Loucy (cell line): ENCODE measurements at regions not wholly inside any gene's neighbourhood (a gene's known extent, or its start where the extent isn't known, plus 50 kb on each side); places are given as distances from the start of the nearest gene placed in this dataset.

Source experiments
- H2AFZ ChIP-seq: fragments of 200-600 bp; sonication (generic); 2 replicates; pipeline ENCODE4 v1.6.0; 2016; ENCODE audit warnings: antibody characterized with exemption, mild to moderate bottlenecking, low read length, moderate library complexity
- H3F3A ChIP-seq: fragments of 200-600 bp; 2 replicates; pipeline ENCODE4 v1.6.0; 2016; ENCODE audit warnings: antibody characterized with exemption, low read depth, mild to moderate bottlenecking
- H3K27me3 ChIP-seq: fragments of 200-600 bp; sonication (generic); 2 replicates; pipeline ENCODE4 v1.6.1; 2014; ENCODE audit warnings: low read length, mild to moderate bottlenecking; ENCODE audit not compliant: insufficient read depth, poor library complexity, severe bottlenecking
- H3K36me3 ChIP-seq: fragments of 200-600 bp; sonication (generic); 2 replicates; pipeline ENCODE4 v1.6.1; 2016; ENCODE audit warnings: low read length; ENCODE audit not compliant: insufficient read depth
- H3K4me1 ChIP-seq: fragments of 200-600 bp; sonication (generic); 2 replicates; pipeline ENCODE4 v1.5.1; 2014; ENCODE audit warnings: low read length, mild to moderate bottlenecking; ENCODE audit not compliant: insufficient read depth, poor library complexity, severe bottlenecking
- H3K4me2 ChIP-seq: fragments of 200-600 bp; sonication (generic); 2 replicates; pipeline ENCODE4 v1.6.0; 2014; ENCODE audit warnings: antibody characterized with exemption, low read length, low read depth, mild to moderate bottlenecking; ENCODE audit not compliant: poor library complexity, severe bottlenecking
- H3K4me3 ChIP-seq: fragments of 200-600 bp; sonication (generic); 2 replicates; pipeline ENCODE4 v1.5.1; 2014; ENCODE audit warnings: low read length, mild to moderate bottlenecking, mixed read lengths; ENCODE audit not compliant: poor library complexity, severe bottlenecking
- H3K79me2 ChIP-seq: fragments of 200-600 bp; sonication (generic); 2 replicates; pipeline ENCODE4 v1.6.1; 2014; ENCODE audit warnings: low read length; ENCODE audit not compliant: insufficient read depth
- H3K9ac ChIP-seq: fragments of 200-600 bp; sonication (generic); 2 replicates; pipeline ENCODE4 v1.6.0; 2014; ENCODE audit warnings: mild to moderate bottlenecking, low read depth, low read length, moderate library complexity; ENCODE audit not compliant: poor library complexity, severe bottlenecking
- H3K9me2 ChIP-seq: fragments of 200-600 bp; sonication (generic); replicated peaks from 2 replicates; pipeline ENCODE4 v1.6.1; 2016; ENCODE audit warnings: low read depth, low read length, mixed read lengths
- H3K9me3 ChIP-seq: fragments of 200-600 bp; sonication (generic); 2 replicates; pipeline ENCODE4 v1.6.1; 2014; ENCODE audit warnings: mild to moderate bottlenecking, antibody characterized with exemption, low read length, low read depth; ENCODE audit not compliant: insufficient read depth
- H4K20me1 ChIP-seq: fragments of 200-600 bp; sonication (generic); 2 replicates; pipeline ENCODE4 v1.6.0; 2014; ENCODE audit warnings: antibody characterized with exemption, low read length, mild to moderate bottlenecking; ENCODE audit not compliant: insufficient read depth, poor library complexity, severe bottlenecking
- CTCF ChIP-seq: fragments of 200-600 bp; sonication (generic); conservative IDR thresholded peaks from 2 replicates; pipeline ENCODE4 v1.5.1; 2014; ENCODE audit warnings: mild to moderate bottlenecking, antibody characterized with exemption, low read length
- EZH2phosphoT487 ChIP-seq: fragments of 200-600 bp; IDR thresholded peaks from 2 replicates; pipeline ENCODE4 v1.6.1; 2018; ENCODE audit warnings: antibody characterized with exemption, mild to moderate bottlenecking, moderate library complexity, borderline replicate concordance

DNA sequence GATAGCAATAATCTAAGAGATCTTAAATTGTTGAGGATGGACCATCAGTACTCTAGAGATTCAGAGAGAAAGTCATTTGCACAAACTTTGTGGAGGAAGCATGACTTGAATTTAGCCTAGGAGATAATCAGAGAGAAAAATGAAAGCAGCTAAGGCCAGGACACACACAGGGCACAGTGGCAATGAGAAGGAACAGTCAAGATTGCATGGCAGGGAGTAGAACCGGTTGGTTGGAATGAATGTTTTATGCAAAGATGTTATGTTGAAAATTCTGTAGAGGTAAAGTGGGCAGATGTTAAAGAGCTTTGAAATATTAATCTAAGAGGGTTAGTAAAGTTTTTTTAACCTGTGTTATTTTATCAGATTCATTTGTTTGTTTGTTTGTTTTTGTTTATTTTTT, 521.8 kb downstream of the GATA3 start:
- H3K27me3 ChIP-seq, result no peaks in the 10 kb centered on the region
- no peaks in the 10 kb centered on the region for H3K79me2 ChIP-seq
- H3K36me3 ChIP-seq, result no peaks in the 10 kb centered on the region
- TF ChIP-seq EZH2phosphoT487, result no peak
- TF ChIP-seq CTCF, result no peak
- no peaks in the 10 kb centered on the region for H3K9me2 ChIP-seq
- no peak overlapping the region for H2AFZ ChIP-seq
- no peak overlapping the region for H3K9ac ChIP-seq
- no peak overlapping the region for H3K4me3 ChIP-seq
- H4K20me1 ChIP-seq, result no peaks in the 10 kb centered on the region
- H3K9me3 ChIP-seq, result no peaks in the 10 kb centered on the region
- H3K4me1 ChIP-seq, result no peaks in the 10 kb centered on the region
- H3K4me2 ChIP-seq, result no peak overlapping the region
- H3F3A ChIP-seq, result no peaks in the 10 kb centered on the region

GRCh38 chr10:8576911-8577310, 522.4 kb downstream of the GATA3 start:
- H3K9me2 ChIP-seq, result no peaks in the 10 kb centered on the region
- no peak for TF ChIP-seq EZH2phosphoT487
- TF ChIP-seq CTCF, result no peak
- no peaks in the 10 kb centered on the region for H3K36me3 ChIP-seq
- H2AFZ ChIP-seq, result no peak overlapping the region
- H3K4me1 ChIP-seq, result no peaks in the 10 kb centered on the region
- no peak overlapping the region for H3K4me3 ChIP-seq
- no peak overlapping the region for H3K4me2 ChIP-seq
- H3K9ac ChIP-seq, result no peak overlapping the region
- H3K9me3 ChIP-seq, result no peaks in the 10 kb centered on the region
- H3F3A ChIP-seq, result no peaks in the 10 kb centered on the region
- no peaks in the 10 kb centered on the region for H3K79me2 ChIP-seq
- no peaks in the 10 kb centered on the region for H3K27me3 ChIP-seq
- no peaks in the 10 kb centered on the region for H4K20me1 ChIP-seq

GRCh38 chr10:8577686-8578085, 523.2 kb downstream of the GATA3 start:
- Histone ChIP-seq H3K4me2 (no peak overlapping the region), H2AFZ (no peak overlapping the region), H3K4me3 (no peak overlapping the region), H3K36me3 (no peaks in the 10 kb centered on the region), H4K20me1 (no peaks in the 10 kb centered on the region), H3K9me3 (no peaks in the 10 kb centered on the region), H3K27me3 (no peaks in the 10 kb centered on the region), H3K9ac (no peak overlapping the region), H3K4me1 (no peaks in the 10 kb centered on the region), H3K79me2 (no peaks in the 10 kb centered on the region), H3F3A (no peaks in the 10 kb centered on the region), H3K9me2 (no peaks in the 10 kb centered on the region)
- TF ChIP-seq EZH2phosphoT487 (no peak), CTCF (no peak)
